HG02885 (cell line): ENCODE measurements at regions not wholly inside any gene's neighbourhood (a gene's known extent, or its start where the extent isn't known, plus 50 kb on each side); places are given as distances from the start of the nearest gene placed in this dataset.
"Not testable (repeated sequence)": the region's sequence is repeated elsewhere in the genome, so short reads cannot be mapped to it uniquely, and the experiment has no call there.

Source experiments
- ATAC-seq: cut with Tn5 transposase; IDR thresholded peaks from one replicate; pipeline ENCODE4 v1.9.1; 2021; ENCODE audit warnings: mild to moderate bottlenecking; ENCODE audit not compliant: unreplicated experiment, poor library complexity

GRCh38 chr4:166153548-166153947 is 280.5 kb downstream of the TLL1 start:
- no peak for ATAC-seq

DNA sequence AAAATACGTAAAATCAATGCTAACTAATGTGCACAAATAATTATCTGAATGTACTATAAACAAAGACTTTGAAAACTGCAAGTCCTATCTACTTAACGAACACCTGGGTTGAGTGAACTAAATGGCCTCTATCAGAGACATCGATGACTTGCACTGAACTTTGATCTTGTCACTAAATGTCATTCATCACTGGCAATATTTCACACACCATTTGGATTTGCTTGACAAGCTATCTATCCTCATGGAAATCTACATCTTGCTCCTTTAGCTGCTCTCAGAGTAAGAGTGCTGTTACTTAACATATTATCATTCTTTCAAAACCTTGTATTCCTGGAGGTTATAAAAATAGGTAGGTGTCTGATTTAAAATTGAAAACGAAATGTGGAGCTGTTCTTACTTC is 289.3 kb downstream of the TLL1 start:
- no peak for ATAC-seq

DNA sequence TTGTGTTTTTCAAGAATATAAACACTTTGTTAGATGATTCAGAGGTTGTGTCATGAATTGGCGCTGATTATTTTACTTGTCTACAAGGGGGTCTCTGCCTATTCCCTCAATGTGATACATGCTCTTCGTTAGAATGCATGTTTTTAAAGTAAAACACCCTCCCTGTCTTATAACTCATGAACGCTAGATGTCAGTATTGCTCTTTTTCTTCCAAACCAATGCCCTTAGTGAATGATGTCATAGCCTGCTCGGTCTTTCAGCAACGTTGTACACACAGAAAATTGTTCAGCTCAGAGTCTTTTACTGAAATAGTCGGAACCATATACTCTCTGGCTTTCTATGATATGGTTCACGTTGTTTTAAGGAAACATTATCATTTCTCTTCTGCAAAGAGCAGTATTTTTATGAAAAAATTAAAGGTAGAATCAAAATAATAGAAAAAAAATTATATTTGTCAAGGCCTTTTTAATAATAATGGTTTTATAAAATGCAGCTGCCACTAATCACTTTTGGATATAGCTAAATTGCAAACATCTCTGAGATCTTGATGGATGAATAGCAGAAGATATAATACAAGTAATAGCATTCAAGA is 292.9 kb downstream of the TLL1 start:
- ATAC-seq: peak; percentile 99

DNA sequence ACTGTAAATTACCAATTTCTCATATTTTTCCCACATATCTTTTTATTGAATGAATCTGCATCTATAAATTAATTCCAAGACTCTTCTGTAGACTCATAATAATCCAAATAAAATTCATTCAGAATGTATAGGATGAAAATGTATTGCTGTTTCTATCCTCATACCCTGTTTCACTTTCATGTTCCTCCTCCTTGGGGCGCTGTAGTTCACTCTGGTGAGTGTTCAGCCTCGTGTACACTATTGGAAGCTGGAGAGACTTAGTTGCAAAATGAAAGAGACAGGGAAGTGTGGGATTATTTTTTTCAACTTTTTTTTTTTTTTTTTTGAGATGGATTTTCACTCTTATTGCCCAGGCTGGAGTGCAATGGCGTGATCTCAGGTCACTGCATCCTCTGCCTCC is 296.1 kb downstream of the TLL1 start:
- ATAC-seq: peak; percentile 45

GRCh38 chr4:166172619-166173018 is 299.6 kb downstream of the TLL1 start:
- ATAC-seq: no peak

- no peak for ATAC-seq
Measured at GRCh38 chr4:166174717-166175490, 301.9 kb downstream of the TLL1 start.

DNA sequence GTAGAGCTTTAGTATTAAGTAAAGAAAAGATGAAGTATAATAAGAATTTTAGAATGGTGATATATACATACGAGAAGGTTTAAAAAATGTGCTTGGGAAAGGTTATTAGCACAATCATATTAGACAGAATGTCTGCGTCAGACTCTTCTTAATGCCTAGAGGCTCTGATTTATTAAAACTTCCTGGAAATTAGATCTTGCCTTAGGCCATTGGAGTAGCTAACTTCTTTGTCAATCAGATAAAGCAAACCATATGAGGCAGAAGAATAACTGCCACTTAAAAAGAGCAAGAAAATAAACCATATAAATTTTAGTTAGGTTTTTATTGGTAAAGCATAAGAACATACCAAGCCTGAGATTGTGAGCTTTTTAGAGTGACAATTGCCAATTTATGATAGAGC is 309.1 kb downstream of the TLL1 start:
- no peak for ATAC-seq

DNA sequence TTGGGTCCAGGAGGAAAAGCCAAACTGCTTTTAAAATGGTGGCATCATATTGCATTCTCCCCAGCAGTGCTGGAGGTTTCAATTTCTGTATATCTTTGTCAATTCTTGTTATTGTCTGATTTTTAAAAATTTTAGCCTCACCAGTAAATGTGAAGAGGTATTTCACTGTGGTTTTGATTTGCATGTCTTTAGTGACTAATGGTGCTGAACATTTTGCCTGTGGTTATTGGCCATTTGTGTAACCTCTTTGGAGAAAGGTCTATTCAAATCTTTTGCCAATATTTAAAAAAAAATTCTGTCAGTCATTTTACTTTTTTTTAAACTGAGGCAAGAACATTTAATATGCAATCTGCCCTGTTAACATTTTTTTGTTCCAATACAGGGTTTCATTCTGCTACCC is 322.1 kb downstream of the TLL1 start:
- no peak for ATAC-seq

DNA sequence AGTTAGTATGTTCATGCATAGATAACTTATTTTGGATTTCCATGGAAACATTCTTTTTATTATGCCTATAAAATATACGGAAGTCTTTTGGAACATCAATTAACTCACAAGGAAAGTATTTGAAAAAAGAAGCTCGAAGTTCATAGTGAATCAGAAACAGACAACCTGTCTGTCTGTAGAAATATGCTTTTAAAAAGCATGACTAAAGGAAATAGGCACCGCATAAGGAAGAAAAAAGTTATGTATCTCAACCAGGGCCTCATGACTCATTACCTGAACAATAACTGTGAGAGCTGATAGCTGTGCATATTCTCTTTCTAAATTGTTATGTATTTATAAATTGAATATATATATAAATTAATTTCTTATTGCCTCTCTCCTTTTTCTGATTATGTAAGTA is 324.1 kb downstream of the TLL1 start:
- ATAC-seq: no peak

DNA sequence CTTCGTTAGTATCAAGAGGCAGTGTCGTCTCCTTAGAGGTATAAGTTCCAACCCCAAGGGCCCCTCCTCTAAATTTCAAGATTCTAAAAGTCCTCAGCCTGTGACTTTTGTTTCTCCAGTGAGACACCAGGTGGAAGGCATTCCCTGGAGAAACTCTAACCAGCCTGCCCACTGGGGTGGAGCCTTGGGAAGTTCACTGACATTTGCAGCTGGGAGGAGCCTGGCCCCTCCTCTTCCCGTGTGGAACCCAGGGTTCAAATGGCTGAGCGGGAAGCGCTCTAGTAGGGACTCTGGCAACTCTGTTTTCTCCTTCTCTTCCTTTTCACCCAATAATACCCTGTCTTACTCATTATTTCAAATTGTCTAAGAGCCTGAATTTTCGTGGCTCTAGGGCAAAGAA is 325.0 kb downstream of the TLL1 start:
- no peak for ATAC-seq

DNA sequence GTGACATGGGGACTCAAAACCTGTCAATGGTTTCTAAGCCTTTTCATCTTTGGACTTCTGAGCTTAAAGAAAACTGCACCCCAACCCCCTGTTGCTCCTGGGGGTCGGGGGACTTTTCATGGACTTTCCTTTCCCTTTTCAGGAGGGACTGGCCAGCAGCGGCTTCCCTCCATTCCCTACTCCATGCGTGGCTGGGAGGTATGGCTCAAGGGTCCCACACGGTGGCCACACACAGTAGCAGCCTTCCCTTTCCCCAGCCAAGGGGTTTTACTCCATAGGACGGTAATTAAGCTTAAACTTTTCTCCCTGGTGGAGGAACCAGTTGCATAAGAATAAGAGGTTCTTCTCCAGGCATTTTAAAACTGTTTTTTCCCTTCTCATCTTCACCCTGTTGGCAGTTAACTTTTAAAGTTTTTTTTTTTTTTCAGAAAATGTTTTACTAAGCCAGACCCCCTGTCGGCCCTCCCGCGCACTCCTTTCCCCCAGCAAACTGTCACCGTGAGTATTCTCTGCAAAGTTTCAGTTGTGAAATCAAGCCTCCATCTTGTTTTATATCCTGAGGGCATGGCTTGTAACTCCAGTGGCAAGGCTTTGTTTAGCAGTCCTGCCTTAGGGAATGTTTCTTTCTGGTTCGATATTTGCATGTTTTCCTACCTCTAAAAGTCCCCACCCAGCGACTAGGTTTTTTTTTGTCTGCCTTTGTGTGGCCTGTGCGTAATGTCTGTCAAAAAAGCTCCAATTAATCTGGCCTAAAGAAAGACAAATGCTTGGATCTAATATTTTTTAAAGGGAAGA is 325.7 kb downstream of the TLL1 start:
- ATAC-seq: no peak

DNA sequence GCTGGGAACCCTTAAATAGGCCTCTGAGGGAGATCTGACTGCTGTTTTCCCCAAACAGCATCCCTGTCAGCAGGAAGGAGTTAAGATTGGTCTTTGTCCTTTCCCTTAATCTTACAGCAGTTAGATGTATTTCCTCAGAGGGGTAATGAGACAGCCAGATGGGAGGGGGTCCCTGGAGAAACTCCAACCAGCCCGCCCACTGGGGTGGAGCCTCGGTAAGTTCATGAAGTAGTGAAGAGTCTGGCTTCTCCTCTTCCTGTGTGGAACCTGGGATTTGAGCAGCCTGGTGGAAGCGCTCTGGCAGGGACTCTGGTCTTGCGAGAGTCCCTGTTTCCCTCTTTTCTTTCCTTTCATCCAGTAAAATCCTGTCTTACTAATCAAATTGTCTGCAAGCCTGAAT is 330.0 kb downstream of the TLL1 start:
- no peak for ATAC-seq

DNA sequence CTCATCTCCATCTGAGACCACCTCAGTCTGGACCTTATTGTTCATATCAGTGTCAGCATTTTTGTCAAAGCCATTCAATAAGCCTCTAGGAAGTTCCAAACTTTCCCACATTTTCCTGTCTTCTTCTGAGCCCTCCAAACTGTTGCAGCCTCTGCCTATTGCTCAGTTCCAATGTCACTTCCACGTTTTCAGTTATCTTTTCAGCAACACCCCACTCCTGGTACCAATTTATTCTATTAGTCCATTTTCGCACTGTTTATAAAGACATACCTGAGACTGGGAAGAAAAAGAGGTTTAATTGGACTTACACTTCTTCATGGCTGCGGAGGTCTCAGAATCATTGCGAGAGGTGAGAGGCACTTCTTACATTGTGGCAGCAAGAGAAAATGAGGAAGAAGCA is 339.3 kb downstream of the TLL1 start:
- ATAC-seq: not testable (repeated sequence)

GRCh38 chr4:166222271-166222670 is 349.2 kb downstream of the TLL1 start:
- ATAC-seq: no peak

- no peak for ATAC-seq
Measured at GRCh38 chr4:166228112-166228511, 355.1 kb downstream of the TLL1 start.

DNA sequence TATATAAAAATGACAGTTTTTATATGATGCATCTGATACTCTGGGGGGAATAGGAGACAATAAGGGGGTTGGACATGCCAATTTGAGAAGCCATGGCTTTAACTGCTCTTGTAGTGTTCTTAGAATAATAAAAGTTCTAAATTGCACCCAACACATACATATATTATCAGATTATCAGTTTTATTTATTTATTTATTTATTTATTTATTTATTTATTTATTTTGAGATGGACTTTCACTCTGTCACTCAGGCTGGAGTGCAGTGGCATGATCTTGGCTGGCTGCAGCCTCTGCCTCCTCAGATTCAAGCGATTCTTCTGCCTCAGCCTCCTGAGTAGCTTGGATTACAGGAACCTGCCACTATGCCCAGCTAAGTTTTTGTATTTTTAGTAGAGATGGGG is 356.8 kb downstream of the TLL1 start:
- ATAC-seq: no peak

- no peak for ATAC-seq
Measured at GRCh38 chr4:166230841-166231240, 357.8 kb downstream of the TLL1 start.

GRCh38 chr4:166239354-166239753 is 366.3 kb downstream of the TLL1 start:
- ATAC-seq: no peak

DNA sequence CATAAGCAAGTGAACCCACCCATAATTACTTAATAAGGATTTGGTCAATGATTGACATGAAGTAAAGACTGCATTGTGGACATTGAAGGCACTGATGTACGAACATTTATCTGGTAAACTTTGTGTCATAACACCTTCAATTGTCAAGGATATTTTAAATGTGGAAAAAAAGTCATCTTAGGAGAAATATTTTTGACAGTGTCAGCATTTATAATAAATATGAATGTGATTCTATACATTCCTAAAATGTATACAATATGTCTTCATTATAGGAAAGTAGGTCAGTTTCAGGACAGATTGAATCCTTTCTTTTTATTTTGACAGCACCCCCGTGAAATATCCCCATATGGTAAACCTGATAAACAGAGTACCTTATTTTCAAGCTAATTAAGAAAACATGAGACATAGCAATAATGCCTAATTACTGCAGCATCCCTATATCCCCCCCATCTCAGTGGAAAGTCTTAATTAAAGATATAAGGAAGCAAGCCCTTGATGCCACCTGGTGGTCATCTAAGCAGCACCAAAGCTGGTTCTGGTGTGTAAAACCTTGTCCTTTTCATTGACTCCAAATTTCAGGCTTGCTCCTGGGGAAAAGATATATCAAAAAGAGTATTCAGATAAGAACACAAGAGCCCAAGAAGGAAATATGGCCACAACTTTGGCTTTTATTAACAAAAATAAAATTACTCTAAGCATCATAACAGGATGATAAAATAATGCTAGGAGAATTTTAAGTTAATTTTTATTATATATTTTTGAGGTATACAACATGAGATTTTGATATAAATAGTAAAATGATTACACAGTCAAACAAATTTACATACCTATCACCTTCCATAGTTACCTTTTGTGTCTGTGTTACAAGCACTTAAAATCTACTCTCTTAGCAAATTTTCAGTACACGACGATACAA is 379.7 kb downstream of the TLL1 start:
- ATAC-seq: no peak

DNA sequence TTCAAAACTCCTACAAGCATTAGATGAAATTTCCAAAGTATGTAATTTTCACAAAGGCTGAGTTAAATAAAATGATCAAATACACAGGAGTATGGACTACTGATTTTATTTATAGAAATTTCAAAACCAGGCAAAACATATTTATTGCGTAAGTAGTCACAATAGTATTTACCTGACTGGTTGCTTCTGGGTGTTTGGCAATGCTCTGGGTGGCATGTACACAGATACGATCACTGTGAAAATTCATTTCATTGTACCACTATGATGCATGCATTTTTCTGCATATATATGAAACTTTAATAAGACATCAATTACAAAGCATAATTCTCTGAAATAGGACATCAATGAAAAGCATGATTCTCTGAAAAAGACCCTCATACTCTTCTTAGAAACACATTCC is 384.2 kb downstream of the TLL1 start:
- ATAC-seq: no peak
